ENCODE measurements at regions not wholly inside any gene's neighbourhood (a gene's known extent, or its start where the extent isn't known, plus 50 kb on each side); places are given as distances from the start of the nearest gene placed in this dataset.
"Not testable (repeated sequence)": the region's sequence is repeated elsewhere in the genome, so short reads cannot be mapped to it uniquely, and the experiment has no call there.

DNA sequence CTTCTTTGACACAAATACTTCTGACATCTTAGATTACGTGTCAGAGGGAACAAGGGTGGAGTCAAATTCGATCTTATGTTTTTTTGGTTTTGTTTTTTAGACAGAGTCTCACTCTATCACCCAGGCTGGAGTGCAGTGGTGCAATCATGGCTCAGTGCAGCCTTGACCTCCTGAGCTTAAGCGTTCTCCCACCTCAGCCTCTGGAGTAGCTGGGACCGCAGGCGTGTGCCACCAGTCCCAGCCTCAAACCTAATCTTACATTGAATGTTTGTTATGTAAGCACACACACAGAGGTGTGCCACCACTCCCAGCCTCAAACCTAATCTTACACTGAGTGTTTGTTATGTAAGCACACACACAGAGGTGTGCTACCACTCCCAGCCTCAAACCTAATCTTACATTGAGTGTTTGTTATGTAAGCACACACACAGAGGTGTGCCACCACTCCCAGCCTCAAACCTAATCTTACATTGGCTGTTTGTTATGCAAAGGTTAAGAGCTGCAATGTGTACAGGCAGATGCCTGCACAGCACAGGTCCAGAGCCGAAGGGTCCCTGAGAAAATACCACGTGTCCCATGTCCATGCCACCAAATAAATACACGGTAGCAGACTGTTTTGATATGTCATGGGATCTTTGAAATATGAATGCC, 118.0 kb downstream of the ATP6V0E2 start:
- CTCF ChIA-PET; DNase-seq; H3K27me3 Mint-ChIP-seq; H3K4me3 ChIP-seq (ENCODE audit: control insufficient read depth in 1 of 2, extremely low read depth in 1 of 2, low read length in 1 of 2); H3K27ac ChIP-seq (ENCODE audit: low read length); H3K4me1 ChIP-seq (ENCODE audit: control insufficient read depth in 1 of 2, extremely low read depth in 1 of 2, insufficient read depth in 2 of 2, low read length in 2 of 2); ATAC-seq (replicated peaks in 1 of 4); H3K9me3 Mint-ChIP-seq; H3K36me3 Mint-ChIP-seq; H3K4me3 Mint-ChIP-seq; H3K9me3 ChIP-seq; H3K27me3 ChIP-seq (replicated peaks in 1 of 2; ENCODE audit: control insufficient read depth in 2 of 2, extremely low read depth in 1 of 2, insufficient read depth in 2 of 2, low read length in 1 of 2); POLR2A ChIA-PET; H3K4me1 Mint-ChIP-seq; H3K27ac Mint-ChIP-seq; H3K36me3 ChIP-seq (ENCODE audit: control insufficient read depth in 2 of 2, extremely low read depth in 1 of 2, insufficient read depth in 1 of 2, low read length in 1 of 2): not testable (repeated sequence)
- WGBS (ENCODE audit: insufficient coverage) = 100% methylated on average over 1 of the region's 8 CpGs

GRCh38 chr7:149992366-149992765, 118.6 kb downstream of the ATP6V0E2 start:
- H3K36me3 Mint-ChIP-seq; ATAC-seq (replicated peaks in 1 of 4); H3K9me3 ChIP-seq; H3K4me3 ChIP-seq (ENCODE audit: control insufficient read depth in 1 of 2, extremely low read depth in 1 of 2, low read length in 1 of 2); H3K27me3 ChIP-seq (replicated peaks in 1 of 2; ENCODE audit: control insufficient read depth in 2 of 2, extremely low read depth in 1 of 2, insufficient read depth in 2 of 2, low read length in 1 of 2); POLR2A ChIA-PET; H3K36me3 ChIP-seq (ENCODE audit: control insufficient read depth in 2 of 2, extremely low read depth in 1 of 2, insufficient read depth in 1 of 2, low read length in 1 of 2); H3K4me3 Mint-ChIP-seq; H3K27me3 Mint-ChIP-seq; H3K4me1 Mint-ChIP-seq; CTCF ChIA-PET; DNase-seq; H3K4me1 ChIP-seq (ENCODE audit: control insufficient read depth in 1 of 2, extremely low read depth in 1 of 2, insufficient read depth in 2 of 2, low read length in 2 of 2); H3K27ac ChIP-seq (ENCODE audit: low read length); H3K27ac Mint-ChIP-seq; H3K9me3 Mint-ChIP-seq: not testable (repeated sequence)
- WGBS (ENCODE audit: insufficient coverage) = 86% methylated on average over 10 of the region's 11 CpGs

- H3K27me3 ChIP-seq (replicated peaks in 1 of 2; ENCODE audit: control insufficient read depth in 2 of 2, extremely low read depth in 1 of 2, insufficient read depth in 2 of 2, low read length in 1 of 2); H3K36me3 Mint-ChIP-seq; H3K27me3 Mint-ChIP-seq; DNase-seq; H3K9me3 Mint-ChIP-seq; H3K4me3 Mint-ChIP-seq; H3K27ac Mint-ChIP-seq; H3K4me3 ChIP-seq (ENCODE audit: control insufficient read depth in 1 of 2, extremely low read depth in 1 of 2, low read length in 1 of 2); POLR2A ChIA-PET; H3K4me1 ChIP-seq (ENCODE audit: control insufficient read depth in 1 of 2, extremely low read depth in 1 of 2, insufficient read depth in 2 of 2, low read length in 2 of 2); ATAC-seq (replicated peaks in 1 of 4); H3K4me1 Mint-ChIP-seq; CTCF ChIA-PET; H3K27ac ChIP-seq (ENCODE audit: low read length); H3K36me3 ChIP-seq (ENCODE audit: control insufficient read depth in 2 of 2, extremely low read depth in 1 of 2, insufficient read depth in 1 of 2, low read length in 1 of 2); H3K9me3 ChIP-seq: not testable (repeated sequence)
- 81% methylated on average over 8 of the region's 14 CpGs for WGBS (ENCODE audit: insufficient coverage)
Observed at GRCh38 chr7:149995369-149996026, 121.7 kb downstream of the ATP6V0E2 start.

DNA sequence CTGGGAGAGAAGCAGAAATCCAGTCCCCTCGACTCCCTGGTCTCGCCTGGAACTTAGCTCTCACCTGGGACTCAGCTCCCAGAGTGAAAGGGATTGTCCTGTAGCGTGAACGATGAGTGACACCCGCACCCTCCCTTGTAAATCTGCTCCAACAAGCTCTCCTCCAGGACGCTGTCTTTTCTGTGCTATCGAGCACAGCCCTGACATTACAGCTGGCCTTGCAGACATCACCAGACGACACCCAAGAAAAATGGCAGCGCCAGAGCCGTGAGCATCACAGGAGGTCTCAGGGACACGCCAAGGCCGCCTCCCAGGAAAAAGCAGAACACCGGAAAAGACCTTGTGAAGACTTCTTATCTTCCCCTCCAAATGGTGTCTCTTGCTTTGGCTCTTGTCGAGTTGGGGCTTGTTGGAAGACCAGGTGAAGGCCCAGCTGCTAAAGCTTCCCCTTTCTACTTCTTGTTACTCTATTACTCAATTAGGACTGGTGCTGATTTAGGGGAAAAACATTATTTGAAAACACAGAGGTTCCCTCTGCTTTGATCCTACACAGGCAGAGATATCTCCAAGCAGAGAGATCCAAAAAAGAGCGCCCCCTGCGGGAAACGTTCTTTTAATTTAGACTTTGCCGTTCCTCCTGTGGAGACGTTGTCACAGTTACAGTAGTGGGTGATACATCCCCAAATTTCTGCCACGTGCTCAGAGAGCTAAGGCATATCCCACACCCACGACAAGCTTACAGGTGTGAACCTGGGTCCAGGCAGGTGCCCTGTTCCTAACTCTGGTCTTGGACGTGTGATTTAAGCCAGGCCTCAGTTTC, 127.2 kb downstream of the ATP6V0E2 start:
- WGBS (ENCODE audit: insufficient coverage) = 57% methylated on average over 12 of the region's 22 CpGs
- POLR2A ChIA-PET = not testable (repeated sequence)

DNA sequence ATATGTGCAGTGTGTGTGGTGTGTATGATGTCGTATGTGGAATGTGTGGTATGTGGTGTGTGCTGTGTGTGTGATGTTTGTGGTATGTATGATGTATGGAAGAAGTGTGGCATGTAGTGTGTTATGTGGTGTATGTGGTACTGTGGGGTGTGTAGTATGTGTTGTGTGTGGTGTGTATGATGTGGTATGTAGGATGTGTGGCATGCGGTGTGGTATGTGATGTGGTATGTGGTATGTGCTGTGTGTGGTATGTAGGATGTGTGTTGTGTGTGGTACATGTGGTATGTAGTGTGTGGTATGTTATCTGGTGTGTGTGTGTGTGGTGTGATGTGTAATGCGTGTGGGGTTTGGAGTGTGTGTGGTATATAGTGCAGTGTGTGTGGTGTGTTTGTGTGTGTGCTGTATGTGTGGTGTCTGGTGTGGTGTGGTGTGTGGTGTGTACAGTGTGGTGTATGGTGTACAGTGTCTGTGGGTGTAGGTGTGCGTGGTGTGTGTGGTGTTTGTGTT, 129.6 kb downstream of the ATP6V0E2 start:
- ChIA-PET CTCF (no interaction called here), POLR2A (no interaction called here)
- no peak for DNase-seq
- no peak overlapping the region for H3K27ac ChIP-seq (ENCODE audit: low read length)
- no peaks in the 10 kb centered on the region for H3K36me3 Mint-ChIP-seq
- no peak for ATAC-seq (replicated peaks in 1 of 4)
- H3K9me3 Mint-ChIP-seq = no peaks in the 10 kb centered on the region
- WGBS (ENCODE audit: insufficient coverage) = 66% methylated on average over 4 of the region's 4 CpGs
- no peaks in the 10 kb centered on the region for H3K4me1 ChIP-seq (ENCODE audit: control insufficient read depth in 1 of 2, extremely low read depth in 1 of 2, insufficient read depth in 2 of 2, low read length in 2 of 2)
- H3K4me3 Mint-ChIP-seq = no peak overlapping the region
- no peak overlapping the region for H3K27ac Mint-ChIP-seq
- H3K9me3 ChIP-seq = no peaks in the 10 kb centered on the region
- H3K27me3 ChIP-seq (replicated peaks in 1 of 2; ENCODE audit: control insufficient read depth in 2 of 2, extremely low read depth in 1 of 2, insufficient read depth in 2 of 2, low read length in 1 of 2) = peaks cover 0 to 2% of the 10 kb centered on the region in 2 experiments
- H3K36me3 ChIP-seq (ENCODE audit: control insufficient read depth in 2 of 2, extremely low read depth in 1 of 2, insufficient read depth in 1 of 2, low read length in 1 of 2) = no peaks in the 10 kb centered on the region
- H3K4me3 ChIP-seq (ENCODE audit: control insufficient read depth in 1 of 2, extremely low read depth in 1 of 2, low read length in 1 of 2) = no peak overlapping the region
- H3K4me1 Mint-ChIP-seq = no peaks in the 10 kb centered on the region
- H3K27me3 Mint-ChIP-seq = no peaks in the 10 kb centered on the region

More for the DNA sequence above, 127.2 kb downstream of the ATP6V0E2 start:
- H3K36me3 ChIP-seq (ENCODE audit: control insufficient read depth in 2 of 2, extremely low read depth in 1 of 2, insufficient read depth in 1 of 2, low read length in 1 of 2); H3K36me3 Mint-ChIP-seq; ATAC-seq (replicated peaks in 1 of 4); H3K4me1 Mint-ChIP-seq; H3K27me3 ChIP-seq (replicated peaks in 1 of 2; ENCODE audit: control insufficient read depth in 2 of 2, extremely low read depth in 1 of 2, insufficient read depth in 2 of 2, low read length in 1 of 2); H3K27me3 Mint-ChIP-seq; H3K9me3 Mint-ChIP-seq; H3K27ac Mint-ChIP-seq; H3K27ac ChIP-seq (ENCODE audit: low read length); H3K4me3 ChIP-seq (ENCODE audit: control insufficient read depth in 1 of 2, extremely low read depth in 1 of 2, low read length in 1 of 2); H3K4me3 Mint-ChIP-seq; H3K4me1 ChIP-seq (ENCODE audit: control insufficient read depth in 1 of 2, extremely low read depth in 1 of 2, insufficient read depth in 2 of 2, low read length in 2 of 2); CTCF ChIA-PET; H3K9me3 ChIP-seq: not testable (repeated sequence)
- peak in 12 of 35 experiments; percentile 1 to 16 (median 6) for DNase-seq

DNA sequence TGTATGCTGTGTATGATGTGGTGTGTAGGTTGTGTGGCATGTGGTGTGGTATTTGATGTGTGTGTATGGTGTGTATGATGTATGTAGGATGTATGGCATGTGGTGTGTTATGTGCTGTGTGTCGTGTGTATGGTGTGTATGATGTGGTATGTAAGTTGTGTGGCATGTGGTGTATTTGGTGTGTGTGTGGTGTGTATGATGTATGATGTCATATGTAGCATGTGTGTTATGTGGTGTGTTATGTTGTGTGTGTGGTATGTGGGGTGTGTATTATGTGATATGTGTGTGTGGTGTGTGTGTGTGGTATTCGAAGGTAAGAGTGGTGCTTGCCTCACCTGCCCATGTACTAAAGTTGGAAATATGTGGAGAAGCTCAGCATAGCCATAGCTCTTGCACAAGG, 130.2 kb downstream of the ATP6V0E2 start:
- H3K27ac ChIP-seq (ENCODE audit: low read length); H3K9me3 Mint-ChIP-seq; ATAC-seq (replicated peaks in 1 of 4); H3K4me3 Mint-ChIP-seq; H3K27me3 Mint-ChIP-seq; H3K27ac Mint-ChIP-seq; CTCF ChIA-PET; DNase-seq; H3K36me3 ChIP-seq (ENCODE audit: control insufficient read depth in 2 of 2, extremely low read depth in 1 of 2, insufficient read depth in 1 of 2, low read length in 1 of 2); H3K4me1 ChIP-seq (ENCODE audit: control insufficient read depth in 1 of 2, extremely low read depth in 1 of 2, insufficient read depth in 2 of 2, low read length in 2 of 2); POLR2A ChIA-PET; H3K9me3 ChIP-seq; H3K4me1 Mint-ChIP-seq; H3K36me3 Mint-ChIP-seq; H3K4me3 ChIP-seq (ENCODE audit: control insufficient read depth in 1 of 2, extremely low read depth in 1 of 2, low read length in 1 of 2); H3K27me3 ChIP-seq (replicated peaks in 1 of 2; ENCODE audit: control insufficient read depth in 2 of 2, extremely low read depth in 1 of 2, insufficient read depth in 2 of 2, low read length in 1 of 2): not testable (repeated sequence)
- 84% methylated on average over 2 of the region's 2 CpGs for WGBS (ENCODE audit: insufficient coverage)
